CD4-positive, alpha-beta T cell treated with Interleukin-21 for 1 hour (primary cell): ENCODE measurements at regions not wholly inside any gene's neighbourhood (a gene's known extent, or its start where the extent isn't known, plus 50 kb on each side); places are given as distances from the start of the nearest gene placed in this dataset.

Source experiments
- DNase-seq: peaks from one replicate; pipeline ENCODE4 v3.0.0-alpha.2; 2020

DNA sequence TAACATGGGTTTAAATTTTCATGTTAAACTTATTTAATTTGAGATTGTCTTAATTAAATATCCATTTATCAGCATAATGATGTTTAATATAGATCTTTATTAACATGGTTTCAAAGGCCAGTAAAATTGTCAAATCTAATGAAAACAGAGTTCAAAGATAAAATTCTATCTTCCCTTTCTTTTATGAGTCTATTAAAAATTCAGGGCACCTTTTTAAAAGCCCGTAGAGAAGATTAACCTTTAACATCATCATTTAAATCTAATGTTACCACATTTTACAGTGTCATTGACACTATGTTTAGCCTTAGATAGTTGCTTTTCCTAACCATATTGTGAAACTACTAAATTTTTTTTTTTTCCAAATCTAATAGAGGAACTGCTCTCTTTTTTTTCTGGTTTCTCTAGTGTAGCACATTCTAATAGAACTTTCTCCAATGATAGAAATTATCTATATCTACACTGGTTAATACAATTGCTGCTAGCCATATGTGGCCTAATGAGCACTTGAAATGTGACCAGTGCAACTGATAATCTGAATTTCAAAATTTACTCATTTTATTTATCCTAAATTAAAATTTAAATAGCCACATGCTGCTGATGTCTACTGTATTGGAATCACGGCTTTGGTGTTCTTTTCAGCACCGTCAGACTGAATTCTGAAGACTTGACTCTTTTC lies 410.9 kb downstream of the UTRN start:
- DNase-seq = no peak

DNA sequence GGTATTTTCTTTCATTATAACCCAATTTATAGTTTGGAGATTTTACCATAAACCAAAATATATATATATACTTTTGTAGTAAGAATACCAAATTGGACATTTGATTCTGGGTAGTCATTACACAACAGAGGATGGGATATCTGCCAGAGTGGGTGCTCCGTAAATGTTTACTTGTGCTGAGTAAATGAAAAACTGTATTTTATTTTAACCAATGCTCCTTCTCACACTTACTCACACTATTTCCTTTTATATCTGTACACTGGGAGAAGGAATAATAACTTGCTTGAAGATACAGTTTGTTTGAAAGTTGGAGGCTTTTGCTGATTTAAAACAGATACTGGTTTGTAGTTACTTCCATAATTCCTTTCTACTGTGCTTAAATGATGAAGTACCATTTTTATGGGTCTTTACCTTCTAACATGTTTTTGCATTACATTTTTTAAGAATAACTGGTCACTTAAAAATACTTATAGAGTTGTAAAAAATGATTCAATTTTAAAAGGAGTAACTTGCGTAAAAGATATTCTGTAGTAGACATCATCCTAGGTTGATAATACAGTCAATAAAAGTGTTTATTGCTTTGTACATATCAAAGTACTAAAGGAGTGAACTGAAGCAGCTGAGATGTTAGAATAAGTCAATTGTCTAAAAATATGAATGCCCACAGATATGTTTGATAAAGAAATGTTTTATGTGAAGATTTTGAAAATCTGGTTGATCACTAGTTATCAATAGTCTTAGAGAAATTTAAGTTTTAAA lies 411.7 kb downstream of the UTRN start:
- no peak for DNase-seq

DNA sequence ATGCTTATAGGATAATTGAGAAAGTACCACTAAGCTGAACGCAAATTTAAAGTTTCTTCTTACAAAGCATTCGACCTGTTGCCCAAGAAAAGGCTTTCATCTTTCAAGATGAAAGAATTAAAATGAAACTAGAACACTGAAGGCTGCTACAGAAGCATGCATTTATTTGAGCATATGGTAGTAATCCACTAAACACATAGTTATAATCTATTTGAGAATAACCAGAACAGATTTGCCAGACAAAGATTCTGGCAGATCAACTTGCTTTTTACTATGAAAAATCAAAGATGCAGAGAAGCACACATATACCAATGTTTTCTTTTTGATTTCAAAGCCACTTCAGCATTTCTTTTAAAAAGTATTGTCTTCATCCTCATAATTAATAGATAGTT lies 412.2 kb downstream of the UTRN start:
- DNase-seq = no peak

DNA sequence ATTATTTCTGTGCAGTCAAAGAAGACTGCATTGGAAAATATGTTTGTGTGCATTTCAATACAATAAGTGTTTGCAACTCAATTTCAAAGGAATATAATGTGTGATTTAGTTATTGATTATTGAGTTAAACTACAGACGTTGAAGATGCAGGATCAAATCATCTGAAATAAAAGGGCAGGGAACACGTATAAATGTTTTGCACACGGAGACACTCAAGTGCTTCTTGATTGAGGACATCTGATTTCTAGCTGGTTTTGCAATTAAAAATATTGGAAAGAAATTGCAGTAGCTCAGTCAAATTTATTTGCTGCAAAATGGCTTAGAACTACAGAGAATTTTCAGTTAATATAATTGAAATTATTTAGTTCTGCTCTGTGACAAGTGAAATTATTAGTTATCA lies 412.7 kb downstream of the UTRN start:
- DNase-seq = no peak

DNA sequence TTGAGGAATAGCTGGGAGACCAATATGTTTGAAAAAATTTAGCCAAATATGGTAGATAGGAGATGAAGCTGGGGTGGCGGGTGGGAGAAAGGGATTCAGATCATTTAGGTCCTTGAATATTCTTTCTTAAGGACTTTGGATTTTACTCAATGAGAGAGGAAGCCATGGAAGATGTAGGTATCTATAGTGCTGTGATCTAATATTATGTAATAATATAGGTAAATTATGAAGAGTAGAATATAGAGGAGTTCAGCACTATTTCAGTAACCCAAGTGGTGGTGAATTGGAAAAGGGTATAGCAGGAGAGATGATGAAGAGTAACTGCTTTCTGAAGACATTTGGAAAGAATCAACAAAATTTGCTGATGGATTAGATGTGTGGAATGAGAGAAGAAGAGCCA lies 417.6 kb downstream of the UTRN start:
- no peak for DNase-seq

DNA sequence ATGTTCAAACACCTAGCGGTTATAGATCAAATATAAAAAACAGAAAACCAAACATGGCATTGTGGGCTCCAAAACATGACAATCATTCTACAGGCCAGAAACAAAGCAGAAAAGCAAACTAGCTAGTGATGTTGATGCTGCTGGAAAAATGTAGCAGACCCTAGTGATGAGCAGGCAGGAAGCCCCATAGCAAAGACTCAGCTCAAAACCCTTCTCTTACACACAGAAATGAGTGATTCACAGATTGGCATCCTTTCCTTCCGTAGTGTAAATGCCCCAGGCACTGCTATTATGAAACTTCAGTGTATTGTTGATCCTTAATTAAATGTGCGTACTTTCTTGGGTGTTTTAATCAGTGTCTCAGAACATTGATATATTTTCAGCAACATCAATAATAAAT lies 425.1 kb downstream of the UTRN start:
- no peak for DNase-seq

DNA sequence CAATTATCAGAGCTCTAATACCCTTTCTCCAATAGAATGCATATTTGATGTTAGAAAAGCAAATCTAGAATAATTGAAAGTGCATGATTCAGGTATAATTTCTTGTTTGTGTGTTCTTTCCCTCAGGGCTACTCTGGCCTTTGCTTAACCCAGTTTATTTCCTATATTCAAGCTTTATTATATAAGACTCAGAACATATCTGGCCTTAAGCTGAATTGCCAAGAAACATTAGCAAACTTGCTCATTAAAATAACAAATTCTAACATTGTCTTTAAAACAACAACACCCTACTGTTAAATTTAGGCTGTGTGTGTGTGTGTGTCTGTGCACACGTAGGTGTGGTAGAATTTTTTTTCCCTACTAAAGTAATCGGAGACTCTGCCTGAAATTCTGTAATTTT lies 426.5 kb downstream of the UTRN start:
- DNase-seq = no peak

DNA sequence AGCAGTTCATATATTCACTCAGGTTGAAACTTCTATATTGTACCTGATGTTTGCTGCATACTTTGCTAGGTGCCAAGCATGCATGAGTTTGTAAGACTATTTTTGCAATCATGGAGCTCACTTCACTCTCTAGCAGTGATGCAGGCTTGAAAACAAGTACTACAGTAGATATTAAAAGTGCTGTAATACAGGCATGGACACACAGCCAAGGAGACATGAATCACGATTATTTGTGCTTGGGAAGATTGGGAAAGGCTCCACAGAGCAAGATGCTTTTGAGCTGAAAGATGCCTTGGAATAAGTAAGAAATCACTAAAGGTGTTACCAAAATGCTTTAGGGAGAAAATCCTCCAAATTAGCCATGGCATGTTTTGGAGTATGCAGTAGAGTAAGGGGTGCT lies 427.4 kb downstream of the UTRN start:
- DNase-seq = no peak

DNA sequence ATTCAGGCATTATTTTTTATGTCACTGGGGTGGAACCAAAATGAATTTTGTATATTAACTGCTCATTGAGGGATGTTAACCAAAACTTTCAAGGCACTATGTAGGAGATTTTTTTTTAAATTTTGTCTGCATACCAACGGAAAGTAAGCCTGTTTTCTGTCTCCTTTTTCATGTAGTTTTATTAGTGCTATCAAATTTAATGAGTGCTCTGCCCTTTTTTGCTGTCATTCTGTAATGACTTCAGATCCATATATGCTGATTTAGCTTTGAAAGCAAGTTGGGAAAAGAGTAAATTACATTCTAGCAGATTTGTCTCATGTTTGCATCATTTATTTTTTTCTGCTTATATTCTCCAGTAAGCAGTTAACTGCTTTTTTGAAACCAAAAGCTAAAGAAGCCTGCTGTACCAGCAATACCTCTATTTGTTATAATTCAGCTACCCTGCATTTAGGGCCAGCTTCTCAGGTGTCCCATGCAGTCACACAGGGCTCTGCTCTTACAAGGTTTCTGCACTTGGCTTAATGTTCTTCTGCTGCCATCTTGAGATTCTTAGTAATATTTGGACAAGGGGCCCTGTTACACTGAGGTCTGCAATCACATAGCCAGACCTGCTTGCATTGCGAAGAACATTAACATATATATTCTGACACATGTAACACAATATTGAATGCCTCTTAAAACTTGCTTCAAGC lies 429.0 kb downstream of the UTRN start:
- no peak for DNase-seq

DNA sequence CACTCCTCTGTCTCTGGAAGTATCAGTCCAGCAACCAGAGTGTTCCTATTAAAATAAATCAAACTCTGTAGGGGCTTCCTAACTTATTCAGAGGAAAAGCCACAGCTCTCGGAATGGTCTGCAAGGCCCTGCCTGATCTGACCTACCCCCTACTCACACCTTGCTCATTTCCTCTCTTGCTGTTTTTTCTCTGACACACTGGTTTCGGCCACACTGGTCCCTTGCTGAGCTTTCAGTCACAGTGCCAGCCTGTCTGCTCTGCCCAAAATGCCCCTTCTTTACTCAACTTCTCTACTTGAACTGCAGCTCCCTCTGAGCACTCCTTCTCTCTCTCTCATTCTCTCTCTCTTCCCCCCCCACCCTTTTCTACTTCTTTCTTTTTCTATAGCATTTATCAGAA lies 430.2 kb downstream of the UTRN start:
- no peak for DNase-seq

DNA sequence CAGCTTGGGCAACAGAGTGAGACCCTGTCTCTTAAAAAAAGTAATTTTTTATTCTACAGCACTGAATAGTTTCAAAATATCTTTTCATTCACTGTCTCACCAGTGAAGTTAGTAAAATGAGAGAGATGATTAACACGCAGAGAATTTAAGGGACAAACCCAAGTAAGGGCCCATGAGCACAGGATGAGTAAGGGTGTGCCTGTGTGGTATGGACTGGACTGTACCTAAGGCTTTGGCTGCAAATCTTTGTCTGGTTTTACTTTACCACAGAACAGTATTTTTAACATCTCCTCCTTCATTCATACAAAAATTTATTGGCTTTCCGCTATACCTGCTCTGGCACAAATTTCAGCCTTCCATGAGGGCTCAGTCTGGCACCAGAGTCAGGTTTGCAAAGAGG lies 433.3 kb downstream of the UTRN start:
- no peak for DNase-seq

DNA sequence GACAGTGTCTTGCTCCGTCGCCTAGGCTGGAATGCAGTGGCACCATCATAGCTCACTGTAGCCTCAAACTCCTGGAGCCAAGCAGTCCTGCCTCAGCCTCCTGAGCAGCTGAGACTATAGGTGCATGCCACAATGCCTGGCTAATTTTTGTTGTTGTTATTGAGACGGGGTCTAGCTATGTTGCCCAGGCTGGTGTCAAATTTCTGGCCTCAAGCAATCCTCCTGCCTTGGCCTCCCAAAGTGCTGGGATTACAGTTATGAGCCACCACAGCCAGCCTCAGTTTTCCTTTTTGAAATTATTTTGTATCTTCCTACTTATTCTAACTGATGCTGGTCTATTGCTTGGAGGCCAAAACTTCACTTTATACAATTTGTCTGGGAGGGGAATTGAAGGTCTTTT lies 436.1 kb downstream of the UTRN start:
- no peak for DNase-seq

DNA sequence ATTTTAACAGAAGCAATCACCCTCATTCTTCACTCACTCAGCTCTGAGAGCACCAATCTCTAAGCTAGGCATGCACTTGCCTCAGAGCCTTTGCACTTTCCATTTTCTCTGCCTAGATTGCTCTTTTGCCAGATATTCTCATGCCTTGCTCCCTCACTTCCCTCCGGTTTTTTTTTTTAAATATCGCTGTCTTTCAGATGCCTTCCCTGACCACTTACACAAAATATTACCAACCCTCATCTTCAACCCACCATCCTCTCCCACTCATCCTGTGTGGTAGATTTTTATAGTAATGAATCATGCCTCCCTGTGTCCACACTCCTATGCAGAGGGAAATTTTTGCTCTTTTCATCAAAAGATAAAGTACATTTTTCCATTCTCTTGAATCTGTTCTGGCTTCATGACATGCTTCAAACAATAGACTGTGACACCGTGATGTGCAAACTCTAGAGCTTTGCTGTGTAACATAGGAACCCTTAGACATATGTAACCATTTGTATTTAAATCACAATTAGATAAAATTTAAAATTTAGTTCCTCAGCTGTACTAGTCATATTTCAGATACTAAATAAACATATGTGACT lies 437.1 kb downstream of the UTRN start:
- no peak for DNase-seq

DNA sequence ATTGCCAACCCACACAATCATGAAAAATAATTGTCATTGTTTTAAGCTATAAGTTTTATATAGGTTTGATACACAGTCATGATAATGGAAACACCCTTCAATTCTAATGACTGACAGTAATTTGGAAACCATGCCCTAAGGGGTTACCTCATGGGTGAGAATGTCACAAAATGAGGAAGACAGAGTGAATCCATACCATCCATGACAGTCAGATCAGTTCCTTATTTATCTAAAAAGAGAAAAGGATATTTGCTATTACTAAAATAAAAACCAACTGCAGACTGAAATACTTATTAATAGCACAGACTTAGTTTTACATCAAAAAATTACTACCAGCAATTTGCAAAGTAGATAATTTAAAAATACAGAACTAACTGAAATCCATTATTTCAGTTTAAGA lies 437.8 kb downstream of the UTRN start:
- DNase-seq = no peak

DNA sequence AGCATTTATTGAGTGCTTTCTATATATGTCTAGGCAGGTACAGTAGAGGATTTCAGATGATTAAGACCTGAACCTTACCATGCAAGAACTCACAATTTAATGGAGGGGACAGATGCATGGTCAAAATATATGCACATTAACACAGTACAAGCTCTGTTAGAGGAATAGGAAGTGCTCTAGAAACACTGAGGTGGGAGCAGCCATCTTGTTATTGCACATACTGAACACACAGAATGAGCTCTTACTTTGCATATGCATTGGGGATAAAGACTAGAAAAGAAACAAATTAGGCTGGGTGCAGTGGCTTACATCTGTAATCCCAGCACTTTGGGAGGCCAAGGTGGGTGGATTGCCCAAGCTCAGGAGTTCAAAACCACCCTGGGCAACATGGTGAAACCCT lies 438.3 kb downstream of the UTRN start:
- DNase-seq = no peak

DNA sequence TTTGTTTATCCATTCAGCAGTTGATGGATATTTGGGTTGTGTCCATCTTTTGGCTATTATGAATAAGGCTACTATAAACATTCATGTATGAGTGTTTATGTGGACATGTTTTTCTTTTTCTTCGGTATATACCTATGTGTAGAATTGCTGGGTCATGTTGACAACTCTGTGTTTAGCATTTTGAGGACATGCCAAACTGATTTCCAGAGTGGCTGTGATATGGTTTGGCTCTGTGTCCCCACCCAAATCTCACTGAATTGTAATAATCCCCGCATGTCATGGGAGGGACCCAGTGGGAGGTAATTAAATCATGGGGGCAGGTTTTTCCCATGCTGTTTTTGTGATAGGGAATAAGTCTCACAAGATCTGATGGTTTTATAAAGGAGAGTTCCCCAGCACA lies 439.7 kb downstream of the UTRN start:
- DNase-seq = no peak

DNA sequence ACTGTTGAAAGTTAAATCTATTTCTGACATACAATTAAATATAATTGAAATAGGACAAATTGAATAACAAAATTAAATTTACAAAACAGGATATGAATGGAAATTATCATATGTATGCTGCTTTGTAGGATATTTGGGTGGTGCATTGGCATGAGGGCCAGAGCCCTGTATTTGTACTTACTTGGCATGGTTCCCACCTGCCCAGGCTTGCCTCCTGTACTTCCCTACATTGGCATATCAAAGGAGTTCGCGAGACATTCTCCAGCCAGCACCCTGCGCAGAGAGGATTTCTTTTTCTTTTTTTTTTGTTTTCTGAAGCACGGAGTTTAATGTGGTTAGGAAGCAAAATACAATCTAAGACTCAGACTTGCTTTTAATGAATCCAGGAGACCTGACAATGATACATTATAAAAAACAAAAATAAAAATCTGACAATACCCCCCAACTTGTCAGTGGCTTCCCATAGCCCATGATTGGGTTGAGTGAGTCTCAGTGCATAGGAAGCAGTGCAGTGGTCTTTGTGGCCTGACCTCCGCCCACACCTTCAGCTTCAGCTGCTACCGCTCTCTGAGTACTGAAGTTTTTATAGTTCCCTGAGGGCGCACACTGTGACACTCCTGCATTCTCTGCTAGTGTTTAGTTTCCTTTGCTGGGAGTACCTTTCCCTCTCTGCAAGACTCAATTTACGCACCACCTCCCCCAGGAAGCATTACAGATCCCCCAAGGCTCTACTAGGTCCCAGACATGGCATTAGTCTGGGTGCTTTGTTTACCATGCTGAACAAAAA lies 440.8 kb downstream of the UTRN start:
- no peak for DNase-seq

DNA sequence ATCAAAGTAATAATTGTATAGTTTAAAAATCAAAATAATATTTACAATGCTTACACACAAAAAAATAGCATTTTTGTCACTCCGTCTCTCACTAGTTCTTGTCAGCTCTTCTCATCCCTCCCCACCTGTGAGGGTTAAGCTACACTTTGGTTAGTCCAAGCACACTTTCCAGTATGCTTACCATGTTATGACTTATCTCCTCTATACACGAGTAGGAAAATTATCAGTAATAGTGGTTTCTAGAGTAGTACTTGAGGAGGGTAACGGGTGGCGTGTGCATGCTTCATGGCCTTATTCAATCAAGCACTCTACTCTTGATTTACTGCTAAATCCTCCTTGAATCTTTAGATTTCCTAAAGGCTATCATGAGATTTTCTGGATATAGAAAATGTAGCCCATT lies 443.7 kb downstream of the UTRN start:
- no peak for DNase-seq

DNA sequence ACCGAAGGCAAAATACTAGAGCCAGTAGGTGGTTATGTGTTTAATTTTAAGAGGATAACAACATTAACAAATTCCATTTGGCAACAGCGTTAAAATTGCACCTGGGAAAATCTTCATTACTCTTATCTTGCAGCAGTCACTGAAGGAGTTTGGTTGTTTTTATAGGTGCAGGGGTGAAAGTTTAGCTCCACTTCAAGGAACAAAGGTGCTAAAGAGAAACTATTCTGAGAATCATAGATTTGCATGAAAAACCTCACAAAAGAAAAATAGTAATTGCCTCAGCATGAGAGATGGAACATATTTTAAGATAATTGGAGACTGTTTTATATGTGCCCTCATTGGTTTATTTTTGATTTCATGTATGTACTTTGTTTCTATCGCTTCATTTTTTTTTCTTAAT lies 444.4 kb downstream of the UTRN start:
- DNase-seq = no peak

DNA sequence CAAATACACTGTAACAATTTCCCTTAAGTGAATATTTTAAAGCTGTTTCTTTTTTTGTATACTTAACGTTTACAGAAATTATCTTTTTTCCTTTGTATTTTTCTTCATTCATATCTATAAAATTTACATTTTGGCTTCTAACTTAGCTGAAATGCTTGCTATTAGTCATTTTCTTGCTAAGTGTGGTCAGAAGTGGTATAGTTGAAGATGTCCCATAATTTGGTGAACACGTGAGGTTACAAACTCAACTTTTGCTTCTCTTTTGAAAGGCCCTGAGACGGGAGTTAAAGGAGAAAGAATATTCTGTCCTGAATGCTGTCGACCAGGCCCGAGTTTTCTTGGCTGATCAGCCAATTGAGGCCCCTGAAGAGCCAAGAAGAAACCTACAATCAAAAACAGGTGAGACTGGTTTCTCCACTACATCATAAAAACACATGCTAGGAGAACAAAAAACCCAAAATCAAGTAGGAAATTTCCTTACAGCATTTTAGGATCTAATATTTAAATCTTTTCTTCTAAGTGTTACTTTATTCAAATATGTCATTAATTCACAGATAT lies 445.0 kb downstream of the UTRN start:
- DNase-seq = no peak

DNA sequence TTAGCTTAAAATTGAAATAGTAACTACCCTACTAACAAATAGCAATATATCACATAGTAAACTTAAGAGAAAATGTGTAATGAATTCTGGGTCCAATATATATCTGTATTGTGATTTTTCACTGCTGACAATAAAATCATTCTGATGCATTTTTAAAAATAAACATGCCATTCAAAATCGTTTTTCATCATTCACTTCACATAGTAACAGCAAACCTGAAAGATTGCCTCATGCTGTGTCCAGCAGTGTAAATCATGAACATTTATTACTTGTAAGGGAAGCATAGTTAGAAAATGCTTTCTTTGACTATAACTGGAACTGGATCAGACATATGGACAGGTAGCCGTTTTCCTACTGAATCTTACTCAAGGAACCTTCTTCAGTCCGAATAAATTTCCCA lies 446.1 kb downstream of the UTRN start:
- no peak for DNase-seq

DNA sequence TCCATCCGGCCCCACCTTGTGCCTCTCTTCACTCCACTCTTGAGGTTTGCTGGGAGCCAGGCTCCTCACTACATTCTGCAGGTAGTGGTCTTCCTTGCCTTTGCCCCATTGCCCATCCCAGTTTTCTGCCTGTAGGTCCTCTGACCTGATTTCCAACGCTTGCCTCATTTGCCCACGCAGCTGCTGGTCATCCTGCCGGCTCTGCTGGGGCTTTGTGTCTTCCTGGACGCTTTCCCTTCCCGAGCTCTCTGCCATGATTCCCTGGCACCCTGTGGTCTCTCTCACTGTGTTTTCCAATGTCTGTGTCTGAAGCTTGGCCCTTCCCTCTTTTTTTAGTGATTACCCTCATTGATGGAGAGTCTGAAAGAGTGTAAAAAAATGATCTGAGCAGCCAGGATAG lies 451.6 kb downstream of the UTRN start:
- no peak for DNase-seq

DNA sequence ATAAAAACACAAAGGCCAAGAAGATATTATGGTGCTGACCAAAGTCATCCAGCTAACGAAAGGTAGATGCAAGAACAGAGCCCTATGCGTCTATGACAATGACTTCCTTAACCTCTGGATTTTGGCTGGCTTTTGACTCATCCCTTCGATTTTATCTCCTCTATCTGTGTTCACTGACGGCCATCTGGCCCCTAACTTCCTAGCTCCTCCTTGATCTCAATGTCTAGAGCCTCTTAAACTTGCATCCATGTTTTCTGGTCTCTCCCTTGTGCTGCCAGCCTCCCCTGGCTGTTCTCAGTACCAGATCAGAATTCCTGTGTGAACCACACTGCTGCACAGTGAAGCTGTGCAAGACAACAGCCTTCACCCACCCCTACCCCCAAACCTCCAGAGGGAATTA lies 452.9 kb downstream of the UTRN start:
- DNase-seq = no peak
